OCI-LY7 (cell line): ENCODE measurements at regions not wholly inside any gene's neighbourhood (a gene's known extent, or its start where the extent isn't known, plus 50 kb on each side); places are given as distances from the start of the nearest gene placed in this dataset.

Experiments used
- EZH2phosphoT487 ChIP-seq: fragments of 200-600 bp; sonication (generic); IDR thresholded peaks from 2 replicates; pipeline ENCODE4 v1.6.1; 2018; ENCODE audit warnings: low read depth, borderline replicate concordance, mild to moderate bottlenecking, mixed run types, antibody characterized with exemption, low read length, moderate library complexity, mixed read lengths
- TF ChIP-seq, protein P1 (sequence below): fragments of 200-600 bp; sonication (generic); conservative IDR thresholded peaks from 2 replicates; pipeline ENCODE4 v1.5.1; 2014; ENCODE audit warnings: mild to moderate bottlenecking, antibody characterized with exemption, low read length, moderate library complexity, mixed read lengths

DNA sequence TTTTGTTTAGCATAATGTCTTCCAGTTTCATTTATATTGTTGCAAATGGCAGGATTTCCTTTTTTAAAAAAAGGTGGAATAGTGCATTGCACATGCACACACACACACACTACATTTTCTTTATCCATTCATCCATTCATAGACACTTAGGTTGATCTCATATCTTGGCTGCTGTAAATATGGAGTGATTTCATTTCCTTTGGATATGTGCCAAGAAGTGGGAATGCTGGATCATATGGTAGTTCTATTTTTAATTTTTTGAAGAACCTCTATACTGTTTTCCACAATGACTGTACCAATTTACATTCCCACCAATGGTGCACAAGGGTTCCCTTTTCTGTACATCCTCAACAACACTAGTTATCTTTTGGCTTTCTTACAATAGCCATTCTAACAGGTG is 68.9 kb downstream of the EBLN1 start:
- TF ChIP-seq, protein P1, sequence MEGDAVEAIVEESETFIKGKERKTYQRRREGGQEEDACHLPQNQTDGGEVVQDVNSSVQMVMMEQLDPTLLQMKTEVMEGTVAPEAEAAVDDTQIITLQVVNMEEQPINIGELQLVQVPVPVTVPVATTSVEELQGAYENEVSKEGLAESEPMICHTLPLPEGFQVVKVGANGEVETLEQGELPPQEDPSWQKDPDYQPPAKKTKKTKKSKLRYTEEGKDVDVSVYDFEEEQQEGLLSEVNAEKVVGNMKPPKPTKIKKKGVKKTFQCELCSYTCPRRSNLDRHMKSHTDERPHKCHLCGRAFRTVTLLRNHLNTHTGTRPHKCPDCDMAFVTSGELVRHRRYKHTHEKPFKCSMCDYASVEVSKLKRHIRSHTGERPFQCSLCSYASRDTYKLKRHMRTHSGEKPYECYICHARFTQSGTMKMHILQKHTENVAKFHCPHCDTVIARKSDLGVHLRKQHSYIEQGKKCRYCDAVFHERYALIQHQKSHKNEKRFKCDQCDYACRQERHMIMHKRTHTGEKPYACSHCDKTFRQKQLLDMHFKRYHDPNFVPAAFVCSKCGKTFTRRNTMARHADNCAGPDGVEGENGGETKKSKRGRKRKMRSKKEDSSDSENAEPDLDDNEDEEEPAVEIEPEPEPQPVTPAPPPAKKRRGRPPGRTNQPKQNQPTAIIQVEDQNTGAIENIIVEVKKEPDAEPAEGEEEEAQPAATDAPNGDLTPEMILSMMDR = no peak
- TF ChIP-seq EZH2phosphoT487 = no peak
